GM19452 (cell line): ENCODE measurements at regions not wholly inside any gene's neighbourhood (a gene's known extent, or its start where the extent isn't known, plus 50 kb on each side); places are given as distances from the start of the nearest gene placed in this dataset.

Experiments
- ATAC-seq: cut with Tn5 transposase; IDR thresholded peaks from one replicate; pipeline ENCODE4 v1.9.1; 2021; ENCODE audit not compliant: unreplicated experiment

DNA sequence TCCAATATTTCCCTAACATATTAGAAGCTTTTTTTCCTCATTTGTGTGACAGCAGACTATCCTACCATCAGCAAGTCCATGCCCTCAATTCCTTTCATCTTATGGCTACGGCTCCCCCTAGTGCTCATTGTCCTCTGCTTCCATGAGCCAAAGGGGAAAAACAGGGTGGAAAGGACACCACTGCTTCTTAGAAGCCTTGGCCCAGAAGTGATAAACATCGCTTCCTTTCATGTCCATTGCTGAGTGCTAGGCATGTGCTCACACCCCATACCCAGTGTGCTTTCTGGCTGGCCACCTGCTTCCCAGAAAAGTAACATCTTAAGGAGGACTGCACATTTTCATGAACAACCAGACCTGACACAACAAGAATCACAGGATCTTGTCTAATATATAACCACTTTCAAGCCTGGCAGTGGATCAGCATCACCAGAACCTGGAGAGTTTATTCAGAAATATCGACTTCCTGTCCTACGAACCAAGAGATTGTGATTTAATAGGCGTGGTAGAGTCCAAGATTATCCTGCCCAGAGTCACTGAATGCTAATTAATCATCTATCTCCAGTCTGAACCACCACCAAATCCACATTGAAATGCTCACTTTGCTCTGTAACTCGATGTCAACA, 650.5 kb upstream of the SORCS1 start:
- ATAC-seq, result no peak

GRCh38 chr10:107813451-107814162, 649.1 kb upstream of the SORCS1 start:
- no peak for ATAC-seq

GRCh38 chr10:107809889-107810288, 645.4 kb upstream of the SORCS1 start:
- ATAC-seq, result no peak

GRCh38 chr10:107807836-107808235, 643.3 kb upstream of the SORCS1 start:
- no peak for ATAC-seq

DNA sequence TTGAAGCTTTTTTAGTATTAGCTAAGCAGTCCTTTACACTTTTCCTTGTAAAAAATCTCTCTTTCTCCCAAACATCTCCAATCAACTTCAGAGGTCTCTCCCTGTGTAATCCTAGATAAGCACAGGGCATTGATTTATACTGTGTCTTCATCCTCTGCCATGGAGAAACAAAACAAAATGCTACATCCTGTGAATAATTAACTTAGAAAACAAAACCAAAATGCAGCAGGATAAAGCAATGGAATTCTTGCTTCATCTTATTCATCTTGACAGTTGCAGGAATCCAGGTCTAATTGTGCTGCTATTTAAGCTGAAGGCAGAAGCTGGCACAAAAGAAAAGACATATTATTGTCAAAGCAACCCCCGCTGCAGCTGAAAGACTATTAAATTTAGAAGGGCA, 641.5 kb upstream of the SORCS1 start:
- ATAC-seq, result no peak

DNA sequence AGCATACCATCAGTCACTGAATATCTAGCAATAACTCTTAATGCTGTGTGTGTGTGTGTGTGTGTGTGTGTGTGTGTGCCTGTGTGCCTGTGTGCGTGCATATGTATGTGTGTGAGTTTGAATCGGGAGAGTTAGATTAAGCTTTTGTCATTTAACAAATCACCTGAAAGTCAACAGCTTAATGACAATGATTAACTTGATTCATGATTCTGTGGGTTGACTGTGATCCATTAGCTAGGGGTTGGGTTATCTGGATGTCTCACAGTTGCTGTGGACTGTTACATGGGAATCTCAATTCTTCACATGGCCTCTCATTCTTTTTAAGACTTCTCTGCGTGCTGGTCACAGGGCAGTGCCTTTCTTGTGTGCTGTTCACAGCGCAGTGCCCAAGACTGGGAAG, 639.0 kb upstream of the SORCS1 start:
- no peak for ATAC-seq

DNA sequence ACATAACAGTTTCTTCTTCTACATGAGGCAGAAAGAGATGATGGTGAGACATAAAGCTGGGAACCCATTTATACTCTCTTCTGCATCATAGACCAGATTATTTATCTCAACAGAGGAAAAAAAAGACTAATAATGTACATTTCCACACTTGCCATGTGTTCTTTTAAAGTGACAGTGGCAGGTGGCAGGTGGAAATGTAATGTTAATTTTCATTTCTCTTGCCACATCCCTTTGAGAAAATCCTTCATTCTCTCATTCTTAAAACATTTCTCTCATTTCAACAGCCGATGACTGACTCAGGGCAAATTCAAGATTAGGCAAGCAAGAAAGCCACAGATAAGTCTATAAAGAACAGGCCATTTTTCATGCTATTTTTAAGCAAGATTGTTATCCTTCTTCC, 635.6 kb upstream of the SORCS1 start:
- no peak for ATAC-seq

DNA sequence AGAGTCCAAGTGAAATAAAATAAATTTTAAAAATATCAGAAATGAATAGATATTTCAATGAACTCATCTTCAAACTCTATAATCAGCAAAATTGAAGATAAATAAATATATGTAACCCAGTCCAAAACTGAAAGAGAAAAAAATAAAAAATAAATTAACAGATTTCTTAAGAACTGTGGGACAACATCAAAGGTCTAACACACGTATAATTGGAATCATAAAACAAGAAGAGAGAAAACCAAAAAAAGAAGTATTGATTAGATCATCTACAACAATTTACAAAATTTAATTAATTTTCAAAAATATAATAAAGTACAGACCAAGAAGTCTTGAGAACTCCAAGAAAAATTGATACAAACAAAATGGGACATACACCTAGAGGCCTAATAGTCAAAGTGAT, 625.8 kb upstream of the SORCS1 start:
- no peak for ATAC-seq

GRCh38 chr10:107771066-107771465, 606.6 kb upstream of the SORCS1 start:
- ATAC-seq, result no peak

DNA sequence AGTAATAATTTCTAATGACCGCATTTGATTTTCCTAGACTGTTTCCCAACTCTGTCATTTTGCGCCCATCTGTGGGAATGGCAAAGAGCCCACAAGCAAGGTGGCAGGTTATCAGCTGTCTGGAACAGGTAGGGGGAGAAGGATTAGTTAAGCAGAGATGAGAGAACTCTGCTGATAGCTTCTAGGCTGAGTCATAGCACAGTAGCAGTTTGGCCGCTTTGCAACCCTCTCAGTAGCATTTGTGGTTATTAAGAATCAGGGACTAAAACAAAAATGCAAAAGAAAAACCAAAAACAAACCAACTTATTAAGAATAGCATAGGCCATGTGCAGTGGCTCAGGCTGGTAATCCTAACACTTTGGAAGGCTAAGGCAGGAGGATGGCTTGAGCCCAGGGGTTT, 602.7 kb upstream of the SORCS1 start:
- ATAC-seq, result no peak

DNA sequence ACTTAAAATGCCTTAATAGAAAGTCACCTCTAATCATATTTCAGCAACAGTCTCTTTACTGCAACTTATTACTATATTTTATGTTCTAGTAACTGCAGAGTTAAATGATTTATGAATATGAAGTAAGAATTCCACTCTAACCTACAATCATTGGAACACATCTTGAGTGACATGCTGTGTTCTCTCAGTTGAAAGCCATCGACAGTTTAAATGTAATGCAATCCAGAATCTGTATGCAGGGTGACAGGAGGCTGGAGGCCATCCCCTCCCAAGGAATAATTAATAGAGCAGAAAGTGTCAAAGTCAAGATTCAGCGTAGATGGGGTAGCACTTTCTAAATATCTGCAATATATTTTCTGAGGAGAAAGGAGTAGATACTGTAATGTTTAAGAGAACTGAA, 590.3 kb upstream of the SORCS1 start:
- ATAC-seq, result no peak

DNA sequence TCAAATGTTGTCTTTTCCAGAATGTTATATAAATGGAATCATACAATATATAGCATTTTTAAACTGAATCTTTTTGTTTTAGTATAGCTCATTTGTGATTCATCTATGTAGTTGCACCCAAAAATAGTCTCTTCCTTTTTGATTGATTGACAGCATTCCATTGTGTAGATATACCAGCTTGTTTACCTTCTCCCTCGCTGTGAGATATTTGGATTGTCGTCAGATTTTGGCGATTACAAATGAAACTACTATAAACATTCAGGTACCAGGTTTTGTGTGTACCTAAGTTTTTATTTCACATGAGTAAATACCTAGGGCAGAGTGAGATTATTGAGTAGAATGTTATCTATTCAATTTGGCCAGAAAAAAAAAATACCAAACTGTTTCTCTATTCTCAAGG, 584.7 kb upstream of the SORCS1 start:
- no peak for ATAC-seq

DNA sequence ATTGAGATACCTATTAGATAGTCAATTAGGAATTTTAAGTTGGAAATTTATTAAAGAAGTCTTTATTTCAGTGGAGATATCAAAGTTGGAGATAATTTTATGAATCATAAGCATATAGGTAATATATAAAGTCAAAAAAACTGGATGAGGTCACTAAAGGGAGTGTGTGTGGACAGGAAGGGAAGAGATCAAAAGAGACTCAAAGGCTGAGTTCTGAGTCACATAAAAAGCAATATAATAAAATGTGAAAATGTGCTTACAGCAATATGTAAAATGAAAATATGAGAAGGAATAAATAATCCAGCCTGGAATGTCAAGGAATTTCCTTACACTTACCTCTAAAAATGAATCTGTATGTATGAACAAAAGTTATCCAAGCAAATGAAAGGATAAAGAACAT, 583.3 kb upstream of the SORCS1 start:
- no peak for ATAC-seq

DNA sequence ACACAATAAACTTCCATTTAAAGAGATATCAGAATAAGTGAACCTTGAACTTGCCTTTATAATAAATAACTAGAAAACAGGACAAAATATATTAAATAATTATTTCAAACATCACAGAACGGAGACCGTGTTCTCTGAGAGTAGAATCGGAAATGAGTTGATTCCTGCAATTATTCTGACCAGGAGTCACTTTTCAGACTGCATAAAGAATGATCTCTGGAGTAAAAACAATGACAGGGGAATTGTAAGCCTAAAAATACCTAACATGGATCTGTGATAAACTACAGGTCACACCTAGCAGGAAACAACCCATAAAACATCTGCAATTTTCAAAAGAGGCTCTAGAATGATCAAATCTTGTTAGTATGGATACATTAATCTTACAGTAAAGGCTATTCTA, 577.5 kb upstream of the SORCS1 start:
- no peak for ATAC-seq

GRCh38 chr10:107740962-107741690, 576.6 kb upstream of the SORCS1 start:
- no peak for ATAC-seq

DNA sequence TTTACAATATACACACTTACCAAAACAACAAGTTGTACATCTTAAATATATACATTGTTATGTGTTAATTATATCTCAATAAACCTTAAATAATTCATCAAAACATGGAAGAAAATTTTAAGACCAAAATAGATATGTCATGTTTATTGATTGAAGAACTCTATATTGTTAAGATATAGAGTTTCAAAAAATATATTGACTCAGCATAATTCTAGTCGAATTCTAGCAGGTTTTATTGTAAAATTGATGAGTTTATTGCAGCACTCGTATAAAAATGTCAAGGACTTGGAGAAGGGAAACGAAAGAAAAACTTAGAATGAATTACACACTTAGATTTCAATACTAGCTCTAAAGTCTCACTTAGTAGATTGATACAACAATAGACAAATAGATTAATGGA, 575.4 kb upstream of the SORCS1 start:
- ATAC-seq, result no peak

GRCh38 chr10:107733328-107734130, 569.0 kb upstream of the SORCS1 start:
- no peak for ATAC-seq

- ATAC-seq, result no peak
Measured at GRCh38 chr10:107732045-107732444, 567.5 kb upstream of the SORCS1 start.

DNA sequence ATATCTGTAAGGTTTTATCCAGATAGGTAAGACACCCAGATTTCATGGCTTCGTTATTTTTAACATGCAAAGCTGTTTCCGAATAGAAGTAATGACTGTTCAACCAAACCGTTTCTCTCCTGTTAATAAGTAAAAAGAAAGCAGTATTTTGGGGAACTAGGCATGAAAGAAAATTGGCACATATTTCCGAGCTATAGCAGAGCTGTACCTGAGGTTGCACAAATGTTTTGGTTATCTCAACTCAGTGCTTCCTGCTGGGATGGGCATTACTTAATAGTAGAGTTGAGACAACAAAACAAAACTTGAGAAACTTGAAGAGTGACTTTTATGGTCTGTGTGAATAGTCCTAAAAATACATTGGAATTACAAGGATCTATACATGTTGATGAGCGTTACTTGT, 564.3 kb upstream of the SORCS1 start:
- peak; percentile 67 for ATAC-seq

DNA sequence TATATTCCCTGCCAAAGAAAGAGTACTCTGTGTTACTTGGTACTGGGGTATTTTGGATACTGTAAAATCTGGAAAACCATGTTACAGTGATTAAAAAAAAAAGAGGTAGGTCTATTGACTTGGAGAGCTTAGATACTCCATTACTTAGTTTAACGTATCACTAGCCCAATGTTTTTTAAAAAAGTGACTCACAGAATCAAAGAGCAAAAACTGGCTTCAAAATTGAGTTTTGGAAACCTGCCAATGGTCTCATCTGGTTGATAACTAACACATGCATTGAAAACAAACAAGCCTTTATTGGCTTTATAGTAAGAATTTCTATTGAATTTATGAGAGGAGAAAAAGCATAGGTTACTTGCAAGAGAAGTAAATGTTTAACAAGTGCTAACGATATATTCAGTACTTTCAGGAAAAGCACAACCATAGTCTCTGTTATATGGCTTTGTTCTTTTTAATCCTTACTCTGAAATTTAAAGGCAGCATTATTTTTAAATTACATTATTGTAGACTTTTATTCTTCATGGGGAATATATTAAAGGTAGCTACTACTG, 563.3 kb upstream of the SORCS1 start:
- no peak for ATAC-seq

DNA sequence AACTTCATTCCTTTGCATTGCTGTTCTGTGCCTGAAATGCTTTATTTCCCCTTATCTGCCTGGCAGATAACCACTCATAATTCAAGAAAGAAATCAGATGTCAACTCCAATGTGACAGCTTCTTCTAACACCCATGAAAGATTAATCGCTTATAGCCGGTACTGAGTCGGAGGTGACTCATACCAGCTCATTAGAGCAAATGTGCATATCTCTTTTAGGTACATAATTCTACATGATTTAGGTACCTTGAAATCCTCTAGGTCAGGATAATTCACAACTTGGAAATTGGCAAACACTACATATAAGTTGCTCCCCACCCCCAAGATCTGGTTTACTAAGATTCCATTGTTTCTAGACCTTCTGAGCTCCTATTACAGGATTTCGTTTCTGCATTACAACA, 554.4 kb upstream of the SORCS1 start:
- no peak for ATAC-seq
